ENCODE measurements at regions not wholly inside any gene's neighbourhood (a gene's known extent, or its start where the extent isn't known, plus 50 kb on each side); places are given as distances from the start of the nearest gene placed in this dataset.

- CTCF ChIA-PET = interaction anchor here (1.0 kb wide), 1 partner anchor 9 kb away, joined by 5 read pairs; no protein-coding TSS in a partner anchor
- no TSS peak for BruUV-seq (replicated peaks)
- POLR2A ChIA-PET (ENCODE audit: low non-redundant PET) = no interaction called here
These were observed 114.5 kb upstream of the CAV2 start for GRCh38 chr7:116384936-116385635.

GRCh38 chr7:116386674-116387073 is 112.9 kb upstream of the CAV2 start:
- intact Hi-C loops (cut with micrococcal nuclease; ENCODE audit: unreplicated experiment) = no loop called here
- BruUV-seq (replicated peaks) = no TSS peak
- H3K27me3 ChIP-seq (replicated peaks; ENCODE audit: insufficient read depth, low read depth, low read length, poor library complexity) = no peaks in the 10 kb centered on the region
- DNase-seq (ENCODE audit: low spot score) = no peak
- H3K36me3 ChIP-seq (ENCODE audit: insufficient read depth, low read length, poor library complexity, severe bottlenecking) = no peaks in the 10 kb centered on the region
- H3K9me3 ChIP-seq (ENCODE audit: low read depth, low read length, poor library complexity, severe bottlenecking) = no peaks in the 10 kb centered on the region
- no peak overlapping the region for H3K4me3 ChIP-seq (ENCODE audit: low read depth, low read length, poor library complexity, severe bottlenecking)
- ChIA-PET CTCF (no interaction called here), POLR2A (ENCODE audit: low non-redundant PET) (no interaction called here)
- peaks cover 23% of the 10 kb centered on the region for H3K4me1 ChIP-seq (ENCODE audit: insufficient read depth, low read length, poor library complexity, severe bottlenecking)
- no peak for TF ChIP-seq EZH2 (IDR thresholded peaks at IDR 0.05; ENCODE audit: borderline replicate concordance, low read depth, low read length, poor library complexity, severe bottlenecking)
- TF ChIP-seq, protein P1, sequence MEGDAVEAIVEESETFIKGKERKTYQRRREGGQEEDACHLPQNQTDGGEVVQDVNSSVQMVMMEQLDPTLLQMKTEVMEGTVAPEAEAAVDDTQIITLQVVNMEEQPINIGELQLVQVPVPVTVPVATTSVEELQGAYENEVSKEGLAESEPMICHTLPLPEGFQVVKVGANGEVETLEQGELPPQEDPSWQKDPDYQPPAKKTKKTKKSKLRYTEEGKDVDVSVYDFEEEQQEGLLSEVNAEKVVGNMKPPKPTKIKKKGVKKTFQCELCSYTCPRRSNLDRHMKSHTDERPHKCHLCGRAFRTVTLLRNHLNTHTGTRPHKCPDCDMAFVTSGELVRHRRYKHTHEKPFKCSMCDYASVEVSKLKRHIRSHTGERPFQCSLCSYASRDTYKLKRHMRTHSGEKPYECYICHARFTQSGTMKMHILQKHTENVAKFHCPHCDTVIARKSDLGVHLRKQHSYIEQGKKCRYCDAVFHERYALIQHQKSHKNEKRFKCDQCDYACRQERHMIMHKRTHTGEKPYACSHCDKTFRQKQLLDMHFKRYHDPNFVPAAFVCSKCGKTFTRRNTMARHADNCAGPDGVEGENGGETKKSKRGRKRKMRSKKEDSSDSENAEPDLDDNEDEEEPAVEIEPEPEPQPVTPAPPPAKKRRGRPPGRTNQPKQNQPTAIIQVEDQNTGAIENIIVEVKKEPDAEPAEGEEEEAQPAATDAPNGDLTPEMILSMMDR (conservative IDR thresholded peaks at IDR 0.05; ENCODE audit: low read depth, low read length) = no peak
- H3K27ac ChIP-seq (ENCODE audit: low read depth, low read length, poor library complexity, severe bottlenecking) = no peak overlapping the region

More at GRCh38 chr7:116384936-116385635, 114.5 kb upstream of the CAV2 start:
- Histone ChIP-seq H3K4me1 (ENCODE audit: insufficient read depth, low read length, poor library complexity, severe bottlenecking) (peaks cover 22% of the 10 kb centered on the region), H3K9me3 (ENCODE audit: low read depth, low read length, poor library complexity, severe bottlenecking) (no peaks in the 10 kb centered on the region), H3K36me3 (ENCODE audit: insufficient read depth, low read length, poor library complexity, severe bottlenecking) (no peaks in the 10 kb centered on the region), H3K4me3 (ENCODE audit: low read depth, low read length, poor library complexity, severe bottlenecking) (no peak overlapping the region), H3K27me3 (replicated peaks; ENCODE audit: insufficient read depth, low read depth, low read length, poor library complexity) (no peaks in the 10 kb centered on the region), H3K27ac (ENCODE audit: low read depth, low read length, poor library complexity, severe bottlenecking) (peak overlapping the region; percentile 15)
- intact Hi-C loops (cut with micrococcal nuclease; ENCODE audit: unreplicated experiment) = no loop called here
- TF ChIP-seq, protein P1 (conservative IDR thresholded peaks at IDR 0.05; ENCODE audit: low read depth, low read length) = no peak
- no peak for TF ChIP-seq EZH2 (IDR thresholded peaks at IDR 0.05; ENCODE audit: borderline replicate concordance, low read depth, low read length, poor library complexity, severe bottlenecking)
- no peak for DNase-seq (ENCODE audit: low spot score)

GRCh38 chr7:116390363-116390762 is 109.2 kb upstream of the CAV2 start:
- Histone ChIP-seq H3K27me3 (replicated peaks; ENCODE audit: insufficient read depth, low read depth, low read length, poor library complexity) (no peaks in the 10 kb centered on the region), H3K9me3 (ENCODE audit: low read depth, low read length, poor library complexity, severe bottlenecking) (no peaks in the 10 kb centered on the region), H3K27ac (ENCODE audit: low read depth, low read length, poor library complexity, severe bottlenecking) (no peak overlapping the region), H3K4me3 (ENCODE audit: low read depth, low read length, poor library complexity, severe bottlenecking) (no peak overlapping the region), H3K36me3 (ENCODE audit: insufficient read depth, low read length, poor library complexity, severe bottlenecking) (no peaks in the 10 kb centered on the region), H3K4me1 (ENCODE audit: insufficient read depth, low read length, poor library complexity, severe bottlenecking) (peaks cover 43% of the 10 kb centered on the region)
- no TSS peak for BruUV-seq (replicated peaks)
- DNase-seq (ENCODE audit: low spot score) = no peak
- POLR2A ChIA-PET (ENCODE audit: low non-redundant PET) = no interaction called here
- intact Hi-C loops (cut with micrococcal nuclease; ENCODE audit: unreplicated experiment) = no loop called here
- TF ChIP-seq, protein P1 (conservative IDR thresholded peaks at IDR 0.05; ENCODE audit: low read depth, low read length) = no peak
- CTCF ChIA-PET = no interaction called here

Data from A673 (cell line).